ENCODE measurements at regions not wholly inside any gene's neighbourhood (a gene's known extent, or its start where the extent isn't known, plus 50 kb on each side); places are given as distances from the start of the nearest gene placed in this dataset.

DNA sequence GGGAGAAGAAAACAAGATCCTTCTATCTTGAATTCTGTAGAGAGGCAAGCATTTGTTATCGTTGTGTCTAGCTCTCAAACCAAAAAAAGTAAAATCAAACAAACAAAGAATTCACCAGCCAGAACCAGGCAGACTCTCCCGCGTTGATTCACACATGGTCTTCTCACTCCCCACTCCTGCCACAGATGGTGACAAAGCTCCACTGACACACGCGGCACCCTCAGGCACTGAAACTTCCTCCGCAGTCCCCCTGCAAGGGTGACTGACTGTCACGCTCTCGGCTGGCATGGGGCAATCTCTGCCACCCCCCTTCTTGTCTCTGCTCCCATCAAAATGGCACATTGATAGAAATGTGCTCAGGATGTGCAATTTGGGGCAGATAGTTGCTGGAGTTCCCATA lies 304.9 kb downstream of the DHX15 start:
- DNase-seq = no peak

DNA sequence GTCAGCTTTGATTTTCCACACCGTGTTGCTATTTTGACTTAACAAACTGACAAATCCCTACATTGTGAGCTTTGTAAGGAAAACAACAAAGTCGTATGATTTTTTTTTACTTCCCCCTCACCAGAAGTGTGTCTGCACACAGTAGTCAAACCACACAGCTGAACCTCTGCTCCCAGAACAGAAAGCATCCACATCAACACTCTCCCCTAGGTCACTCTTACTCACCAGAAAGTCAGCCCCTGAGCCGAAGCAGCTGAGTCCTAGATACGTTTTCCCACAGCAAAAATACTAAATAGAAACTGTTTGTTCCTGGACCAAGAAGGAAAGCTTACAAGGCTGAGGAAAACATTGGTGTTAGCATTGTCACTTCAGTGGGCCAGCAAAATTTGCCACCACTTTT lies 305.7 kb downstream of the DHX15 start:
- DNase-seq = no peak

DNA sequence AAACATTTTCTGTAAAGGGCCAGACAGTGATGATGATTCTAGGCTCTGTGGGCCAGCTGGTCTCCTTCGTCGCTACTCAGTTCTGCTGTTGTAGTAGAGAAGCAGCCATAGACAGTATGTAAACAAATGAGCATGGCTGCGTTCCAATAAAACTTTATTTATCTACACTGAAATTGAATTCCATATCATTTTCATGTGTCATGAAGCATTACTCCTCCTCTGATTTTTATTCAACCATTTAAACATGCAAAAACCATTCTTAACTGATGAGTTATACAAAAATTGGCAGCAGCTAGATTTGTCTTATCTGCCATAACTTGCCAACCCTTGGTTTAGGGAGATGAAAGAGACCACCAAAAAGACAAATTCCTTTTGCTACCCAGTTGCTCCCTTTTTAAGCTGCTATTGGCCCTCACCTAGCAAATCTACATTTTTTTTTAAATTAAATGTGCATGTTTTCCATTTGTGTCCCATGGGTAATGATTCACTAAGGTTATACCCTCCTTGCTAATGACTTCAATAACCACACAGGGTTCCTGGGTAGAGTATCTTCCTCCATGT lies 309.9 kb downstream of the DHX15 start:
- no peak for DNase-seq

DNA sequence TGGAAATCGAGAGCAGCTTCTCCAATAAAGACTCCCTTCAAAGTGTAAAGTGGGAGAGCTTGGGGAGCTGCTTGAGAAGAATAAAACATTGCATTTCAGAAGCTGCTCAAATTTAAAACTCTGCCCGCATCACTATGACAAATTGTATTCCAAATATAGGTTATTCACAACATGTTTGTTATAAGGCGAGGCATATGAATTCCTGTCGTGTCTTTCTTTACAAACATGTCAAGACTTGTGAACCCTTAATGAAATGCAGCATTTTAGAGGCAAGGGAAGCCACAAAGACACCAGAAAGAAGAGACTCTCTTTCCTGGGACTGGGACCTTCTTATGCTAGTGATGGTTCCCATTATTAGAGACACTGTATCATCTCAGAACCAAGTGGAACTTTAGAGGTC lies 311.2 kb downstream of the DHX15 start:
- DNase-seq = no peak

DNA sequence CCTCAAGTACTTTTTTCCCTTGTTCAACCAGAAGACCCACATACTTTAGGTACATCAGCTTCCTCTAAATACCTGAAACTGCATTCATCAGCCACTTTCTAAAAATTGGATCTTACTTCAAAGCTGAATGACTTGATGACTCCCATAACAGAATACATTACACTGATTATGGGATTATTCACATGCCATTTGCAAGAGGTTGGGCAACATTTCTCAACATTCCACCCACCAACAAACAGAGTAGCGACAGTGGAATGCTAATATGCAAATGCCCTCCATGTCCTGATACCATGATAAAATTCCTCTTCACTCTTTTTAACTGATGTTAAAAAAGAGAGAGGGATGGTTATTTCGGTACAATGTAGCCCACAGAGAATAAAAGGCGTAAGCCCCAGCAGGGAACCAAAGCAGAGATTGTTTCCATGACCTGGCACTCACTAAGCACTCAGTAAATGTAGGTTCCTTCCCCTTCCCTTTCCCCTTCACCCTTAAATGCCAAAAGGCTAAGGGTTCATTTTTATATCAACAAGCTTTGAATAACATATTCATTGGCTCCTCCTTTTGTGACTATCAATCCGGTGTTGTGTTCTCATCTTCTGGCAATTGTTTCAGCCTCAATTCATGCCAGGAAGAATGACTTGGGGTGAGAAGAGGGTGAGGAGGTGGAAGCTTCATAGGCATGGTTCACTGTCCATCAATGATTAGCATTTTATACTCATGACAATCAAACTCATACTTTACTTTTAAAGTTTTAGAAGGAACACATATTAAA lies 317.2 kb downstream of the DHX15 start:
- DNase-seq = no peak

DNA sequence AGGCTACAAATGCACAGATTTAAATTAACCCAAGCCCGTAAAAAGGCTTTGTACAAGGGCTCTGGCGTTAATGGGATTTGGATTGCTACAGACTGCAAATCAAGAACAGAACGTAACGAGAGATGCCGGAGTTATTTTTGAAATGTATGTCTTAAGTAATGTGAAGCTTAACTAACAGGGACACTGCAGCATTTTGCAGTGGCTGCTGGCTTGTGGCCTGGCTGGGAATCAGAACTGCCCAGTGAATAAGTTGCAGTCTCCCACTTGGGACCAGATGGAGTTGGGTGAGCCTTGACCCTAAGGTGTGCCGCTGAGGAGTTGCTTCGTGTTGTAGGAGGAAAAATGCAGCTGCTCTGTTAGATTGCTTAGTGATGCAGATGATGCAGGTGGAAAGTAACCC lies 318.4 kb downstream of the DHX15 start:
- no peak for DNase-seq

DNA sequence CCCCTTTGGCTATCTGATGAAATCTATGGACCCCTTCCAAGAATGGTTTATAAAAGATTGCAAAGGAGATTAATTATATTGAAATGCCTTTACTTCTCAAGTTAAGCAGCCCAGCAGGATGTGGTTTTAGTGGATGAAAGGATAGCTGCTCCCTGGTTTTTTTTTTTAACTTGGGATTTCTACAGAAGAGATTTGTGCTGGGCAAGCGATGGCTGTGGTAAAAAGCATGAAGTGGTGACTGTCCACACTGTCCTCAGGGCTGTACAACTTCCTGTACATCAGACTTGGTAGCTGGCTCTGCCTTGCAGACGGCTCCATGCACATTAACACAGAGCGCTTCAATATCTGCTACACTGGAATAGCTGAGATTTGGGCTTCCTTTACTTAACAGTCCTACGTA lies 321.7 kb downstream of the DHX15 start:
- DNase-seq = no peak

DNA sequence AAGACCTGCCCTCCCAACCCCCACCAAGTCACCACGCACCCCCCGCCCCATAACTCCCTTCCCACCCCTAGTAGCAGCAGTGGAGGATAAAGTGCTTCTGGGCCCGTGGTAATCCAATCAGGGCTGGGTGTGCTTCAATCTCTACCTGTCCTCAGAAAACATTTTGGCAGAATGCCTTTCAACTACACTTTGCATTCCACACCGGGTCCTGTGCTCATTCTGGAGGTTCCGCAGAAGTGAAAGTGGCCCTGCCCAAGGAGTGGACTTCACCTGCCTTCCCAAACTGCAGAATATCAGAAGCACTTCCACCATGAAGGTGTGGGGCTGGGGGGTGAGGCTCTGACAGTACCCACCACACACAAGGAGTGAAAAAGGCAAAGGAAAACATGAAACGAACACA lies 322.3 kb downstream of the DHX15 start:
- no peak for DNase-seq

DNA sequence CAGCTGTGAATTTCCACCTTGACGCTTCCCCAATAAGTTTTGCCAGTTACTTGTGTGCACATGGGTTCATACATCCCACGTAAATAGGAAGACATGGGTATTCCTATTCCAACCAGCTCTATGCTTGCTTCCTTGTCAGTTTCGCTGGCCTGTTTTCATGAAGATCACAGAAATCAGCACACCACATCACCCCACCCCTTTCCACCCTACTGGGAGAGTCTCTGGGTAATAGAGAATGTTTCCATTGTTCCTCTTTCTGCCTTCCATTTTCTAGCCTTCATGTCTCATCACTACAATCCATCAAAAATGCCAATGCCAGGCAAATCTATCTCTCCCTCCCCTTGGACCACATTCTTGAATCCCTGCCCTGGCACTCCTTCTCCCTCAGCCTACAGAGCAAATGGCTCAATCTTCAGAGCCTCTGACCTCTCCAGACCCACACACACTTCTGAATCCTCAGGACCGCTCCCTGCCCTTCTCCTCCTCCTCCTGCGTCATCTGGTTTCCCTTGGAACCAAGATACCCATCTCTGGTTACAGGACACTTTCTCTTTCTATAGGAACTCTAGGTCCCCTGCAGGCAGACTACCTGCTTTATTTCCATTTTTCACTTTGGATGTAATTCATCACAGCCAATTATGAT lies 323.3 kb downstream of the DHX15 start:
- no peak for DNase-seq

DNA sequence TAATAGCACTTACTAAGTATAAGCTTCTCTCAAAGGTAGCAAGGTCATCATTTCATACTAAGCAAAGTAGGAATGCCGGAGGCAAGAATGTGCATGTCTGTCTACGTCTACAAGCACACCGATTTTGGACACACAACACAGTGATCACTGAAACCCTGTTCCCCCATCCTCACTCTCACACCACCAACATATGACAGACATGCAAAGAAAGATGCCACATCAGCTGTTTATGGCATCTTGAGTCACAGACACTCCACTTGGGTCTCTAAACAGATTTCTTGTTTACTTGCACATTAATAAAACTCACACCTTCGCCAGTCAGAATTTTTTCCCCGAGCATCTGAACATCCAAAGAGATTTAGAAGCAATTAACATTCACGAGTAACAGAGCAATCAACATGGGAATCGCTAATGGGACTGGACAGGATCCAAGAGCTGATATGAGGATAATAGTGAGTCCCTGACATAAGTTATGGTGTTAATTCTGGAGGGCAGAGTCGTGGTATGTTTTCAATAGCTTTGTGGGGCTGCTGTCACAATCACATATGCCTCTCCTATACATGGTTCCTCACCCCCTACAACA lies 324.1 kb downstream of the DHX15 start:
- no peak for DNase-seq

DNA sequence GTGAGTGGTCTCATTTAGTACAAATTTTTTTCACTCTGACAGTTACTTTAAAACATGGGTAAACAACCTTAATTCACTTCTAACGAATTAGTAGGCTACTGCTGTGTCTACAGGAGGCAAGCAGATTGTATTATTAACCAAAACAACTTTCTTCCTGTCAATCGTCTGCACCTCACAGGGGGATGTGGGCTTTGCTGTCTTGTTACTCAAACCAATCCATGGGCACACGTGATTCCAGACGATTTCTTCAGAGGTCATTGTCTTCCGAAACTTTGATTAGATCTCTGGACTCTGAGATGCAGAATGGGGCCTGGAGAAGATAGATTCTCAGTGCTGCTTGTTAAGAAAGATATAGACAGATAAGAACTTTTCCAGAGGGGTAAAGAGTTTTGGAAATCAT lies 327.8 kb downstream of the DHX15 start:
- no peak for DNase-seq

DNA sequence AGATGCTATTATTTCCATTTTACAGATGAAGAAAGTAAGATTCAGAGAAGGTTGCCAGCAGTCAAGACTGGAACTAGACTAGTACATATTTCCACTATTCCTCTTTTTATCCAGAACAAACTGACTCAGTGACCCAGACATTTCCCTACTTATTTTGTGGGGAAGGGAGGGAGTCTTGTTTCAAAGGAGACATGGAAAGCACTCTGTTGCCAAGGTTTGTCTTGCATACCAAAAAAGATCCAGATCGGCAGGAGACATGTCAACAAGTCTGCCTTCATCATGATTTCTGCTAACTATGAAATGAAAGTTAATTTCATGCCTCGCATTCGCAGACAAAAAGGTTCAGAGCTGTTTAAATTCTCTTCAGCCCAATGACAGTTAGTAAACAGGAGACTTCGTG lies 328.3 kb downstream of the DHX15 start:
- DNase-seq = no peak

DNA sequence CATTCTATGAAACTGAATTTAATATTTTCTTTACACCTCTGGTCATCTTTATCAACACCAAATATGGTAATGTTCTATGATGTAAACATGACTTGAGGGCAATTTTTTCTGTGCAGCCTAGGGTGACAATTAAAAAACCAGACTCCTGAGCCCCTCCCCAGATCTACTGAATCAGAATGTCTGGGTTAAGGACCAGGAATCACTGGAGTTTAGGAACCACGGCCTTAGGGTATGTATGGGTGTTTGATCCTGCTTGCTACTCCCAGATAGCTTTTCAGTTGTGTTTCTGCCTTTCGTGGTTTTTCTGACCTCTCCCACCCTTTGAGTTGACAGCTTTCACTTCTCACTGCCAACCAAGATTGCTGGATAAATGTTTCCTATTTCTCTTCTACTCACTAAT lies 332.2 kb downstream of the DHX15 start:
- no peak for DNase-seq

DNA sequence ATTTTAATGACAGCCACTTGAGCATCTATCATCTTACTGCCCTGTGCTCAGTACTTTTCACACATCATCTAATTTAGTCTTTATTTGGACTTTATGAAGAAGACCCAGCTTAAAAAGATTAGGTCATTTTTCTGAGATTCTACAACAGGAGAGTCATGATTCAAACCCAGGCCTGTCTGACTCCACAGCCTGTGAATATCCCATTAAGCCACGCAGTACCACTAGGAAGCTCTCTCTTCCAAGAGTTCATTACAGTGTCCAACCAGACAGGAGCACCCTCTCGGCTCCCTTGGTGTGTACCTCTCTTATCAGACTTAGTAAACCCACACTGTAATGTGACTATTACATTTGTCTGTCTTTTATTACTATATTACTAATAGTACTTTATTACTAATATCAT lies 332.8 kb downstream of the DHX15 start:
- DNase-seq = no peak

DNA sequence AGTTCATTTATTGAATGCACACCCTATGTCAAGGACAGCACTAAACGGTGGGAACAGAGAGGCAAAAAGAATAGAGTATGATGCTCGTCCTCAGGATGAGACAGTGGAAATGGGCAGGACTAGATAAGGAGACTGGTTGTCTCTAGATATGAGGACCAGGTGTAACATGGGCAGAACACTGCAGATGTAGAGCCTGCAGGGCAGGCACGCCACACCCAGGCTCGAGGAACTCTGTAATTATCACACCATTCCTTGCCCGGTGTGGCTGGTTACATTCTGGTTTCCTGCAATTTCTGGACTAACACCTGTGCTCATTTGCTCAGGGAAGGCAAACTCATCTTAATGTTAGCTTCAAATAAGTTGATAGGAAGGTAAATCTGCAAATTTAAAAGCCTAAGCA lies 334.4 kb downstream of the DHX15 start:
- no peak for DNase-seq

DNA sequence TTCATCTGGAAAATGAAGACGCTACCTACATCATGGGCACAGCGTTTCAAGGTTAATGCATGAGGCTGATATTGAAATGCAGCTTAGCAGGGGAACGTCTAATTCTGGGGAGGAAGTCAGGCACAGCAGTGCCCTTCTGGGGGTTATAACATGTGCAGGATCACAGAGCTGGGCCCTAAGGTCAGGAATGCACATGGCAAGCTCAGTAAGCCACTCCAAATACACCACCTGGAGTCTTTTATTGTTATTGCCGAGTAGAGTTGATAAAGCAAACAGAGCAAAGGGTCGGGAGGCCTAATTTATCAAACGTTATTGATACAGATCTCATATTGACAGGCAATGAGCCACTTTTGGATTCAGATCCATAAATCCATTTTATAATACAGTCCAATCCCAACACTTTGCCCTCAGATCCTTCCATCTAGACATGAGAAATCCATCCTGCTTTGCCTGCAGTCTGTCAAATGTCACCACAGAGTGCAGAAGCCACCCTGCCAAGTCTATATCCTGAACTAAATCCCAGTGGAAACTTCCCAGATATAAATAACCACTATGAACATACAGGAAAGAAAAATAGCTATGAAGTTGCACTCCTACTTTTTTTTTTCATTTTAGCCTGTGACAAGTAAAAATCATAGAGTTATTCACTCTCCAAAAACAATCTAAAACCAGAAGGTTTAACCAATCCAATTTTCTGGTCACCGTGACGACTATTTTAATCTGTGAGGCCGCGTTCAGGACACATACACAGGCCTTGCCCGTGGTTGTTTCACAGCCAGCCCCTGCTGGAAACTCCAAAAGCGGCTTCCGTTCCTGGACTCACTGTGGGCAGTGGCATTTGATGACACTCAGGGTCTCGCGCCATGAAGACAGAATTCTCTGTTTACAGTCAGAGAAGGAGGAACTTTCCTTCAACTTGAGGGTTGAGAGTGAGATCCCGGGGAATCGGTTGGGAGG lies 335.4 kb downstream of the DHX15 start:
- no peak for DNase-seq

DNA sequence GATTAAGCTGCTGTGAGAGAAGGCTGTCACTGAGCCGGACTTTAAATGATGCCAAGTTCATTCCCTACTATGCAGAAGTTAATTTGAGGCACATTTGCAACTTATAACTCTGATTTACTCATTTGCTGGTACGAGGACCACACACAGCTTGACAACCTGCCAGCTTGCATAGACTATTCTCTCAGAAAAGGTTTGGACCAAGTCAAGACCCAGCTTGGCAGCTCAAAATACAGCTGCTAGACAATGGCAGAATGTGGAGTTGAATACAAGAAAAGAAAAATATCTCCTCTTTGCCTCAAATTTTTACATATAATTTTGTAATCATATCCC lies 338.9 kb downstream of the DHX15 start:
- no peak for DNase-seq

DNA sequence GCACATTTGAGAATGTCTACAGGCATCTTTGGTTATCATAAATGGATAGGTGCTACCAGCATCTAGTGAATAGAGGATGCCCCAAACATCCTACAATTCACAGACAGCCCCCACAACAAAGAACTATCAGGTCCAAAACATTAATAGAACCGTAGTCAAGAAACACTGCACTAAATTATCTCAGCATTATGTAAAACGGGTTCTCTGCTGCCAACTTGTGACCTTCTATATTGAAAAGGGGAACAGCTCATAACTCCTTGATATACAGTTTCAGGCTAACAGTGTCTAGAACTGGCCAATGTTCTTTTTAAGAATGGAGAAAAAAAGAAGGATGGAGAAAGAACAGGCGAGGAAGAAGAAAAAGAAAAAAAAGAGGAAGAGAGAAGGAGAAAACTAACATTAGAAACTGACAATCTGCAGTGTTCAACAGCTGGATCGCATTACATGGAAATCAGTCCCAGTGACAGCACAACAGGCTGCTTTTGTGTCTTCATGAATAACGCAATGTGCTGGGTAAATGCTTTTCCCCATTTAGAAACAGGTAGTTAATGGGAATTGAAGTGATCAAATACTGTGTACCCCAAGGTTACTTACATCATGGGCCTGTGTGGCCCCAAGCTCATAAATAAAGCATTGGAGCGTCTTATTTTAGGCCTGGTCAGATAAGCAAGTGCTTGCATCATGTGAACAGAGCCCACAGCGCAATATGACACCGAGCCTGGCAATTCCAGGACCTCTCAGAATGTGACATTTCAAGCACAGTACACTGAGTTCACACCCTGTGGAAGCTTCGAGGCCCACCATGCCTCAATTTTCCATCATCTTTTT lies 339.5 kb downstream of the DHX15 start:
- no peak for DNase-seq

DNA sequence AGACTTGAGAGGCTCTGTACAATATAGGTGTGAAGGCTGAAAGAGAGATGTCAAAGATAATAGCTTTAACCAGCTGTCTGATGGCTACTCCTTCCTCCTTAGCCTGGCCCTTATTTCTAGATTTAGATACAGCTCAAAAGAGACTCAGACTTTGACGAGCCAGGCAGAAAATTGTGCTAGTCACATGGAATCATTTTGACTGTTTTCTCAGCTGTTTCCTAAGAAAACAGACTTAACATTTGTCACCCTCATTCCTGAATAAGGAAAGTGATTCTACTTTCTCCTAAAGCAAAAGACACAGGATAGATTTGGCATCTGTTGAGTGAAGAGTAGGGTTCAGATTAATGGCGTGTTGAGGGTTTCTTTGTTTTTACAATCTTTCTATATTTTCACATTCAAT lies 340.7 kb downstream of the DHX15 start:
- DNase-seq = no peak

DNA sequence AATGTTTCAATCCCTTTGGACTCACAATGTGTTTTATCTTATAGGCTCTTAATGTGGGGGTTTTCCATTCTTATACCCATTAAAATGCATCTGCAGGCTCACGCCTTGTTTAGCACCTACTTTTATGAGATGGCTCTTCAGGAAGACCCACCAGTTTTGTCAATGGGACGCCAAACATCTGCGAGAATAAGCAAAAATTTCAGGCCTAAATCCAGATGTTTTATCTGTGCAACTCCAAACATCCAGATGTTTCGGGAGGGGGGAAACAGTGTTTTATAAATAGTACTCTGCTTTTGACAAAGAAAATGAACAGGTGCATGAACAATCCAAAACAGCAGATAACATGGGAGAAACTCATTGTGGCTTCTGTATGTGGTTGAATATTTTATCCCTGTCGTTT lies 342.8 kb downstream of the DHX15 start:
- DNase-seq = no peak

DNA sequence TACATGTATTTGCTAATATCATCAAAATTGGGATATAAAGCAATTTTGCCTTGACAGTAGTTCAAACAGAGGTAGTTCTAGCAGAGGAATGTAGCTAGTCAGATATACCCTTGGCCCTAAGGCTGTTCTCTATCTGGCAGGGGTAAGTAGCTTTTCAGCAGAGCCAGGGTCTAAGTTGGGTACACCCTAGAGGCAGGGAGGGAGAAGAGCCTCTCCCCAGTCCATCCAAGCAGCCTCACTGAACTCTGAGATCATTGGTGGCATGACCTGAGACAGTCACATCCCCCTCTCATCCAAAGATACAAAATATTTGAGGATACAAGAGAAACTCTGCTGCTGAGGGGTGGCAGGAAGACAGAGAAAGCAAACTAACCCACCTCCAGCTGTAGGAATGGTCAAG lies 343.7 kb downstream of the DHX15 start:
- DNase-seq = no peak

DNA sequence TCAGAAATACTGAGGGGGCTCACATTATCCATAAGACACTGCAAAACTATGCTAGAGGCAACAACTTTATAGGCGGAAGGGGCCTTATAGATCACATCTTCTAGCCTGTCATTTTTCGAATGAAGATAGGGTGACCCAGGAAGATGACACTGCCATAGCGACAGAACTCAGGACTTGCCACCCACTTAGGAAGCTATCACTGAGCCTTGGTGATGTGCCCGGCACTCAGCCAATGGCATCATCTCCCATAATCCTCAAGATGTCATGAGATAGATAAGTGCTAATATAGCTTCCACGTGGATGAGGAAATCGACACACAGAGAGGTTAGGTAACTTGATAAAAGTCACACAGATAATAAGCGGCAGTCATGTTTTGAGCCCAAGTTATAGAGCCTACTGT lies 346.6 kb downstream of the DHX15 start:
- DNase-seq = no peak
